ENCODE measurements at regions not wholly inside any gene's neighbourhood (a gene's known extent, or its start where the extent isn't known, plus 50 kb on each side); places are given as distances from the start of the nearest gene placed in this dataset.
A peak's percentile ranks its signal among the peaks of the same experiment; 100 is the strongest.

DNA sequence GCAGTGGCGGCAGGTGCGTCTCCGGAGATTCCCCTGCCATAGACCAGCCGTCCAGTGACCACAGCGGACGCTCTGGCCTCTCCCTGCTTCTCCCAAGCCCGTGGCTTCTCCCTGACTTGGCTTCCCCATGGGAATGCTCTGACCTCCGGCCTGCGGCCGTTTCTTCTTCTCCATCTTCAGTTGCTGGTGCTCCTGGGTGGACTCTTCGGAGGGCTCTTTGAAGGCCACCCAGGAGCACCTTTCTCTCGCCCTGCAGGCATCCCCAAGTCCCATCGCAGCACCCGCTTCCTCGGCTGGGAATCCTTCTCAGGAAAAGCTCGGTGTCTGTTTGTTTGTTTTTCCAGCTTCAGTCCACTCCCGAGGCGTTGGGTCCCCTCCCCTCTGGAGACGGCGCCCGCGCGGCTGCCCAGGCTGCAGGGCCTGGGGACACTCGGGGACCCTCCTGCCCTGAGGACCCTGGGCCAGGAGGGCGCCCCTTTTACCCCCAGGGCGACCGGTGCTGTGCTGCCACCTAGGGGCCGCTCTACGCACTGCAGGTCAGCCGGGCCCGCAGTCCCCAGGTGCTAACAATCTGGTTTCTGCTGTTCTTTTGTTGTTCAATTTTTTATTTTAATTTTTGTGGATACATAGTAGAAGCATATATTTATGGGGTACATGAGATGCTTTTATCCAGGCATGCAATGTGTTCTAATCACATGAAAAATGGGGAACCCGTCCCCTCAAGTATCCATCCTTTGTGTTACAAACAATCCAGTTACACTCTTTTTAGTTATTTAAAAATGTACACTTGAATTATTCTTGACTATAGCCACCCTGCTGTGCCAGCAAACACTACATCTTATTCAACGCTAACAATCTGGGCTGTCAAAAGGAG lies 197.9 kb upstream of the ADAMTS16 start:
- no peaks in the 10 kb centered on the region for H3K4me1 ChIP-seq (ENCODE audit: low read depth, poor library complexity, severe bottlenecking)
- H3K9ac ChIP-seq: no peak overlapping the region
- H3K79me2 ChIP-seq (ENCODE audit: insufficient read depth, low read depth): no peaks in the 10 kb centered on the region
- H3K4me3 ChIP-seq (IDR thresholded peaks at IDR 0.05; ENCODE audit: insufficient read depth, low read depth, low read length): no peak overlapping the region
- no peak overlapping the region for H2AFZ ChIP-seq (ENCODE audit: low read depth)
- no peak overlapping the region for H3K27ac ChIP-seq
- no peaks in the 10 kb centered on the region for H3K27me3 ChIP-seq (ENCODE audit: insufficient read depth, low read depth)
- no peak overlapping the region for H3K4me2 ChIP-seq
- no peaks in the 10 kb centered on the region for H3K36me3 ChIP-seq (ENCODE audit: insufficient read depth)
- H4K20me1 ChIP-seq (ENCODE audit: insufficient read depth): no peaks in the 10 kb centered on the region
- TF ChIP-seq, protein P1, sequence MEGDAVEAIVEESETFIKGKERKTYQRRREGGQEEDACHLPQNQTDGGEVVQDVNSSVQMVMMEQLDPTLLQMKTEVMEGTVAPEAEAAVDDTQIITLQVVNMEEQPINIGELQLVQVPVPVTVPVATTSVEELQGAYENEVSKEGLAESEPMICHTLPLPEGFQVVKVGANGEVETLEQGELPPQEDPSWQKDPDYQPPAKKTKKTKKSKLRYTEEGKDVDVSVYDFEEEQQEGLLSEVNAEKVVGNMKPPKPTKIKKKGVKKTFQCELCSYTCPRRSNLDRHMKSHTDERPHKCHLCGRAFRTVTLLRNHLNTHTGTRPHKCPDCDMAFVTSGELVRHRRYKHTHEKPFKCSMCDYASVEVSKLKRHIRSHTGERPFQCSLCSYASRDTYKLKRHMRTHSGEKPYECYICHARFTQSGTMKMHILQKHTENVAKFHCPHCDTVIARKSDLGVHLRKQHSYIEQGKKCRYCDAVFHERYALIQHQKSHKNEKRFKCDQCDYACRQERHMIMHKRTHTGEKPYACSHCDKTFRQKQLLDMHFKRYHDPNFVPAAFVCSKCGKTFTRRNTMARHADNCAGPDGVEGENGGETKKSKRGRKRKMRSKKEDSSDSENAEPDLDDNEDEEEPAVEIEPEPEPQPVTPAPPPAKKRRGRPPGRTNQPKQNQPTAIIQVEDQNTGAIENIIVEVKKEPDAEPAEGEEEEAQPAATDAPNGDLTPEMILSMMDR (conservative IDR thresholded peaks at IDR 0.05; ENCODE audit: low read depth, low read length): peak; percentile 63

DNA sequence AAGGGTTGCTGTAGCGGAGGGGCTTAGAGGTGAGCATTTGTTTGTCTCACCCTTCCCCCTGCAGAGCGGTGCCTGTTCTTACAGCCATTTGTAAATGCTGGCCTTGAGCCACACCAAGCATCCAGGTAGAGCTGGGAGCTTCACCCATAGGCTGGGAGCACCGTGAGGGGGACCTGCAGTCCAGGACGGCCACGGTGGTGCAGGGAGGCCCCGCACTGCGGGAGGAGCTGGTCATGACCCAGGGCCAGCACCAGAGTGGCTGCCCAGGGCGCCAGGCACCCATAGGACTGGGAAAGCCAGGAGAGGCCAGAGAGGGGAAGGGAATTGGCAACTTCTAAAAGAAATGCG lies 197.3 kb upstream of the ADAMTS16 start:
- no peaks in the 10 kb centered on the region for H3K27me3 ChIP-seq (ENCODE audit: insufficient read depth, low read depth)
- TF ChIP-seq, protein P1 (conservative IDR thresholded peaks at IDR 0.05; ENCODE audit: low read depth, low read length): no peak
- no peaks in the 10 kb centered on the region for H3K79me2 ChIP-seq (ENCODE audit: insufficient read depth, low read depth)
- H4K20me1 ChIP-seq (ENCODE audit: insufficient read depth): no peaks in the 10 kb centered on the region
- H3K27ac ChIP-seq: no peak overlapping the region
- H3K4me1 ChIP-seq (ENCODE audit: low read depth, poor library complexity, severe bottlenecking): no peaks in the 10 kb centered on the region
- no peak overlapping the region for H2AFZ ChIP-seq (ENCODE audit: low read depth)
- no peak overlapping the region for H3K4me2 ChIP-seq
- H3K9ac ChIP-seq: no peak overlapping the region
- no peaks in the 10 kb centered on the region for H3K36me3 ChIP-seq (ENCODE audit: insufficient read depth)
- H3K4me3 ChIP-seq (IDR thresholded peaks at IDR 0.05; ENCODE audit: insufficient read depth, low read depth, low read length): no peak overlapping the region

DNA sequence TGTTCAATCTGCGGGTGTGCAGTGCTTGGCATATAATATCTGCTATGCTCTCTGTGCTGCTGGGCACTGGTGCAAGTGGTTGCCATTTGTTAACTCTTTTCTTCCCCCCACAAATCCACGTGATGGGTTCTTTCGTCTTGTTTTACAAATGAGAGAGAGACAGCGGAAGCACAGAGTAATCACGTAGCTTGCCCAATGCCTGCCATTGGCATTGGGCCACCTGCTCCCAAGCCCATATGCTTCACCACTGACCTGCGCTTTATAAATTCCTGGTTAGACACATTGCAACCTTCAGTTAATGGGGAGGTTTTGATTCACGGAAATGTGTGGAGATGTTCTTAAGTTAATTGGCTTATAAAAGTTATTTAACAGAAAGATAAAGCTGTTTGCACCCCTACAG lies 194.8 kb upstream of the ADAMTS16 start:
- no peak overlapping the region for H2AFZ ChIP-seq (ENCODE audit: low read depth)
- no peaks in the 10 kb centered on the region for H4K20me1 ChIP-seq (ENCODE audit: insufficient read depth)
- no peaks in the 10 kb centered on the region for H3K36me3 ChIP-seq (ENCODE audit: insufficient read depth)
- H3K4me2 ChIP-seq: no peak overlapping the region
- TF ChIP-seq, protein P1 (conservative IDR thresholded peaks at IDR 0.05; ENCODE audit: low read depth, low read length): no peak
- no peak overlapping the region for H3K4me3 ChIP-seq (IDR thresholded peaks at IDR 0.05; ENCODE audit: insufficient read depth, low read depth, low read length)
- H3K27ac ChIP-seq: no peak overlapping the region
- H3K9ac ChIP-seq: no peak overlapping the region
- no peaks in the 10 kb centered on the region for H3K27me3 ChIP-seq (ENCODE audit: insufficient read depth, low read depth)
- H3K79me2 ChIP-seq (ENCODE audit: insufficient read depth, low read depth): no peaks in the 10 kb centered on the region
- H3K4me1 ChIP-seq (ENCODE audit: low read depth, poor library complexity, severe bottlenecking): no peaks in the 10 kb centered on the region

DNA sequence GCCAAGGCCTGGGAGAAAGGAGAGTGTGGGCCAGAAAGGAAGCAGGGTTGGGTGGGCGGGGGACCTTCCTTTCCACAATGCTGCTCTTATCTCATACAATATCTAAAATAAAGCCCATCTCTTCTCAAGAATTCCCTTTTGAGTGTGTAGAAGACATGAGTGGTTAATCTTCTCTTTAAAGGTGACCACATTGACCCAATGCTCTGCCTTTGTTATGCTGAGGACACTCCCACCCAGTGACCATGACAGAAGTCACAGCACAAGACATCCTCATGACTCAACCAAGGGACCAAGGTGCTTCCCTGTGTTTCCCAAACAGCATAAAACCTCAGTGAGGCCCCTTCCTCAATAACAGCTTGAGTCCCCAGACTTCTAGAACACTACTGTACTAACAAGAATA lies 193.0 kb upstream of the ADAMTS16 start:
- Histone ChIP-seq H4K20me1 (ENCODE audit: insufficient read depth) (no peaks in the 10 kb centered on the region), H3K36me3 (ENCODE audit: insufficient read depth) (no peaks in the 10 kb centered on the region), H3K27me3 (ENCODE audit: insufficient read depth, low read depth) (no peaks in the 10 kb centered on the region), H3K27ac (no peak overlapping the region), H3K4me1 (ENCODE audit: low read depth, poor library complexity, severe bottlenecking) (no peaks in the 10 kb centered on the region), H3K4me2 (no peak overlapping the region), H3K4me3 (IDR thresholded peaks at IDR 0.05; ENCODE audit: insufficient read depth, low read depth, low read length) (no peak overlapping the region), H3K9ac (no peak overlapping the region), H3K79me2 (ENCODE audit: insufficient read depth, low read depth) (no peaks in the 10 kb centered on the region), H2AFZ (ENCODE audit: low read depth) (no peak overlapping the region)
- TF ChIP-seq, protein P1 (conservative IDR thresholded peaks at IDR 0.05; ENCODE audit: low read depth, low read length): no peak
